ENCODE measurements at regions not wholly inside any gene's neighbourhood (a gene's known extent, or its start where the extent isn't known, plus 50 kb on each side); places are given as distances from the start of the nearest gene placed in this dataset.

GRCh38 chr2:6418291-6418690 lies 447.4 kb downstream of the CMPK2 start:
- no peak overlapping the region for H3K27ac Mint-ChIP-seq

DNA sequence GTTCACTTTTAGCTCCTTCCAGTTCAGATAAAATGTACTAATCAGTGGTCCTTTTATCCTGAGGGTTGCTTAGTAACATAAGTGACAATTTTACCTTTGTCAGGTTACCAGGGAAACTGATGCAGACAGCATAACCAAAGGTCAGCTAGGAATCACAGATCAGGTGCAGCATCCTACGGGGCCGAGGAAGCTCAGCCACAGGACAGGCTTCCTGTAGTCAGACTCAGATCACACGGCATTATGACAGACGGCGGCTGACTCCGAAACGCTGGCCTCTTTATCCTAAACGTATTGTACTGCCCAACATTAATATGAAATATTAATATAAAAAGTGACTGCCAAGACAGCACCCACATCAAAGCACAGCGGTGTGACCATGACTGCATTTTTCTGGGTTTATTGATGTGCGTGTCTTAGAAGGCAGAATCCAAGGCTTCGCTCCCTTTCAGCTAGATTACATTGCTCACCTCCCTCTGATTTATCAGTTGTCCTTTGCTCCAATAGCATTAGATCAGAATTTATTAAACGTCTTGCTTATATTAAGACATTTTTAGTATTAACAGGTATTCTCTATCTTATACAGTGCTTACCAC lies 444.5 kb downstream of the CMPK2 start:
- H3K9me3 Mint-ChIP-seq, result no peaks in the 10 kb centered on the region
- no peaks in the 10 kb centered on the region for H3K36me3 Mint-ChIP-seq (ENCODE audit: low read depth)
- H3K4me3 Mint-ChIP-seq, result no peak overlapping the region
- H3K27ac Mint-ChIP-seq, result no peak overlapping the region
- no peaks in the 10 kb centered on the region for H3K27me3 Mint-ChIP-seq (ENCODE audit: low read depth)
- no peaks in the 10 kb centered on the region for H3K4me1 Mint-ChIP-seq (ENCODE audit: low read depth)

More at GRCh38 chr2:6418291-6418690, 447.4 kb downstream of the CMPK2 start:
- Mint-ChIP-seq H3K9me3 (no peaks in the 10 kb centered on the region), H3K36me3 (ENCODE audit: low read depth) (no peaks in the 10 kb centered on the region), H3K4me3 (no peak overlapping the region), H3K4me1 (ENCODE audit: low read depth) (no peaks in the 10 kb centered on the region), H3K27me3 (ENCODE audit: low read depth) (no peaks in the 10 kb centered on the region)

DNA sequence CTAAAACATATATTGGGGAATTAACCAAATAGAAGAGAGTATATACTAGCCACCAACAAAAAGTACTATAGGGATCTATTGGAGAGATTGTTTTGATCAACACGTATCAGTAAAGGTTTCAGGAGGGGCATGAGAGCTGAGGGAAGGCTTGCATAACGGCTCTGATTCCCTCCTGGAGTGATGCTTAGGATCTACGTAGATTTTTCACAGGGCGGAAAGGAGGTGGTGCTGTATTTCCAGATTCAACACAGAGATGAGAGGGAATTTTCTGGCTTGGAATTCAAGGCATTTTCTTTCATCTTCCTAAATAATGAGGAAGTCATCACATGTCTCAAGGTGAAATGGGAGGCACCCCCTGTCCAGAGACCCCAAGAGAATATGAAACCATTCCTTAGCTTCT lies 443.8 kb downstream of the CMPK2 start:
- H3K27ac Mint-ChIP-seq, result no peak overlapping the region
- H3K4me1 Mint-ChIP-seq (ENCODE audit: low read depth), result no peaks in the 10 kb centered on the region
- no peaks in the 10 kb centered on the region for H3K27me3 Mint-ChIP-seq (ENCODE audit: low read depth)
- no peak overlapping the region for H3K4me3 Mint-ChIP-seq
- no peaks in the 10 kb centered on the region for H3K36me3 Mint-ChIP-seq (ENCODE audit: low read depth)
- no peaks in the 10 kb centered on the region for H3K9me3 Mint-ChIP-seq

GRCh38 chr2:6423157-6423556 lies 442.6 kb downstream of the CMPK2 start:
- Mint-ChIP-seq H3K9me3 (no peaks in the 10 kb centered on the region), H3K4me3 (no peak overlapping the region), H3K36me3 (ENCODE audit: low read depth) (no peaks in the 10 kb centered on the region), H3K27ac (no peak overlapping the region), H3K27me3 (ENCODE audit: low read depth) (no peaks in the 10 kb centered on the region), H3K4me1 (ENCODE audit: low read depth) (no peaks in the 10 kb centered on the region)

- no peak overlapping the region for H3K27ac Mint-ChIP-seq
- H3K4me3 Mint-ChIP-seq, result no peak overlapping the region
- no peaks in the 10 kb centered on the region for H3K4me1 Mint-ChIP-seq (ENCODE audit: low read depth)
- H3K27me3 Mint-ChIP-seq (ENCODE audit: low read depth), result no peaks in the 10 kb centered on the region
- H3K36me3 Mint-ChIP-seq (ENCODE audit: low read depth), result no peaks in the 10 kb centered on the region
- no peaks in the 10 kb centered on the region for H3K9me3 Mint-ChIP-seq
These were observed 441.8 kb downstream of the CMPK2 start for GRCh38 chr2:6423944-6424343.

DNA sequence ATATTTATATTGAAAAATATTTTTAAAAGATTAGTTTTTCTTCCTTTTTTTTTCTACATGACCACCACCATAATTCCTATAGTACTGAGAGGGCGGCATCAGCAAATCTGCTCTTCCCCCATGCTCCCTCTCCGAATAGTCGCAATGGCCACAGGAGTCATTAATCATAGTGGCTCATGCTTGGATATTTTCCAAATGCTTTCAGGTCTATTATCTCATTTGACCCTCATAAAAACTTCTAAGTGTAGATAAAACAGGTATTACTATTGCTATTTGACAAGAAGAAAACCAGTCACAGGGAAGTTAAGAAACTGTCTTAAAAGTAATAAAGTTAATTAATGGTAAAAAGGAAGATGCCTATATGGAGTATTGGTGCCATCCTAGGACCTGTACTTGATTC lies 440.7 kb downstream of the CMPK2 start:
- Mint-ChIP-seq H3K4me1 (ENCODE audit: low read depth) (no peaks in the 10 kb centered on the region), H3K9me3 (no peaks in the 10 kb centered on the region), H3K36me3 (ENCODE audit: low read depth) (no peaks in the 10 kb centered on the region), H3K27me3 (ENCODE audit: low read depth) (no peaks in the 10 kb centered on the region), H3K27ac (no peak overlapping the region), H3K4me3 (no peak overlapping the region)

DNA sequence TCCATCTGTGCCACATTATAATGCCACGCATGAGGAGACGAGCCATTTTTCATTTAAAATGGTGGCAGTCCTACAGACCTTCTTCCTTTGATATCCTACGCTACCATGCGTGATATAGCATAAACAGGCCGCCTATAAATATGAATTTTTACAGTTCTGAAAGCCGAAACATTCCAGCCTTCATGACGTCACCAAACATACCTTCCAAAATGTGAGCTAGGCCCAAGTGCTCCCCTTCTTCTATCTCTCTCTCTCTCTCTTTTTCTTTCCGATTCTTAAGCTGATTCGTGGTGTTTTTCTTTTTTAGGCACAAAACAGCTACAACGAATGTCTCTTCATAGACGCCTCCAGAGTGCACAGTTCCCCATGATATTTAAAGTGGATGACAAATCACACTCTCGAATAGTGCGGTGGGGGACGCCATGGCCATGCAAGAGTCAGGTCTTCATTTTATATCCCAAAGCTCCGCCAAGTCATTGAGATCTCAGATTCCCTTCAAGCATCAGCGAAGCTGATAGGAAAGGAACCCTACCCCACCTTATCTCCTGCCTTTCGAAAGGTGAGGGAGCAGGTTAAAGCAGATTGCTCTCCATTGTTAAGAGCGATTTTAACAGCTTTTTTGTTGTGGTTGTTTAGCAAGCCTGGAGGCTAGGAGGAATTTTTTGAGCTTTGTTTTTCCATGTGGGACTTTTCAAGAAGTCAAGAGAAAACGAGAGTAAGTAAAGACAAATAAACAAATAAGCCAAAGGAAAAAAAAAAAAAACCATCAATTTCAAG lies 436.3 kb downstream of the CMPK2 start:
- H3K36me3 Mint-ChIP-seq (ENCODE audit: low read depth), result no peaks in the 10 kb centered on the region
- H3K27ac Mint-ChIP-seq, result no peak overlapping the region
- no peaks in the 10 kb centered on the region for H3K4me1 Mint-ChIP-seq (ENCODE audit: low read depth)
- H3K4me3 Mint-ChIP-seq, result no peak overlapping the region
- H3K9me3 Mint-ChIP-seq, result peaks cover 4% of the 10 kb centered on the region
- H3K27me3 Mint-ChIP-seq (ENCODE audit: low read depth), result no peaks in the 10 kb centered on the region

- Mint-ChIP-seq H3K27me3 (ENCODE audit: low read depth) (no peaks in the 10 kb centered on the region), H3K9me3 (peaks cover 4% of the 10 kb centered on the region), H3K27ac (no peak overlapping the region), H3K4me1 (ENCODE audit: low read depth) (no peaks in the 10 kb centered on the region), H3K36me3 (ENCODE audit: low read depth) (no peaks in the 10 kb centered on the region), H3K4me3 (no peak overlapping the region)
These were observed 431.3 kb downstream of the CMPK2 start for GRCh38 chr2:6434438-6434837.

DNA sequence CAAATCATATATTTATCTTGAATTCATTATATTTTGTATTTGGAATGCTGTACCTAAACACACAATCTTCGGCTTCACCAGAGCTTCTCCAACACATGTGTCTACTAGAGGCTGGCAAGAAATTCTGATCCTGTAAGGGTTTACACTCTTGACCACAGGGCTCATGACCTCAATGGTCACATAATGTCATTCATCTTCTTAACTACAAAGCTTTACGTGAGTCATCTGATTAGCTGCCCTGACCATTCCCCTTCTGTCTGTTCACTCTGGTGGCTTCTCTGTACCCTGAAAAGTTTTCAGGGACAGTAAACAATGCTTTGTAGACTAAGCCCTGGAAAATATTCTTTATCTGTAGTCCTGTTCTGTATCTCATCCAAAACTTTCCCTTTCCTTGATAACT lies 423.9 kb downstream of the CMPK2 start:
- Mint-ChIP-seq H3K4me1 (ENCODE audit: low read depth) (no peaks in the 10 kb centered on the region), H3K9me3 (no peaks in the 10 kb centered on the region), H3K27me3 (ENCODE audit: low read depth) (no peaks in the 10 kb centered on the region), H3K36me3 (ENCODE audit: low read depth) (no peaks in the 10 kb centered on the region), H3K27ac (no peak overlapping the region), H3K4me3 (no peak overlapping the region)

- Mint-ChIP-seq H3K4me1 (ENCODE audit: low read depth) (no peaks in the 10 kb centered on the region), H3K36me3 (ENCODE audit: low read depth) (no peaks in the 10 kb centered on the region), H3K27me3 (ENCODE audit: low read depth) (no peaks in the 10 kb centered on the region), H3K27ac (no peak overlapping the region), H3K9me3 (no peaks in the 10 kb centered on the region), H3K4me3 (no peak overlapping the region)
These were observed 423.3 kb downstream of the CMPK2 start for GRCh38 chr2:6442252-6442985.

GRCh38 chr2:6443061-6443823 lies 422.5 kb downstream of the CMPK2 start:
- no peaks in the 10 kb centered on the region for H3K27me3 Mint-ChIP-seq (ENCODE audit: low read depth)
- no peaks in the 10 kb centered on the region for H3K4me1 Mint-ChIP-seq (ENCODE audit: low read depth)
- H3K9me3 Mint-ChIP-seq, result no peaks in the 10 kb centered on the region
- H3K4me3 Mint-ChIP-seq, result no peak overlapping the region
- H3K27ac Mint-ChIP-seq, result no peak overlapping the region
- no peaks in the 10 kb centered on the region for H3K36me3 Mint-ChIP-seq (ENCODE audit: low read depth)

GRCh38 chr2:6444514-6444913 lies 421.2 kb downstream of the CMPK2 start:
- no peaks in the 10 kb centered on the region for H3K9me3 Mint-ChIP-seq
- H3K36me3 Mint-ChIP-seq (ENCODE audit: low read depth), result no peaks in the 10 kb centered on the region
- no peaks in the 10 kb centered on the region for H3K27me3 Mint-ChIP-seq (ENCODE audit: low read depth)
- H3K4me3 Mint-ChIP-seq, result no peak overlapping the region
- H3K27ac Mint-ChIP-seq, result no peak overlapping the region
- no peaks in the 10 kb centered on the region for H3K4me1 Mint-ChIP-seq (ENCODE audit: low read depth)

DNA sequence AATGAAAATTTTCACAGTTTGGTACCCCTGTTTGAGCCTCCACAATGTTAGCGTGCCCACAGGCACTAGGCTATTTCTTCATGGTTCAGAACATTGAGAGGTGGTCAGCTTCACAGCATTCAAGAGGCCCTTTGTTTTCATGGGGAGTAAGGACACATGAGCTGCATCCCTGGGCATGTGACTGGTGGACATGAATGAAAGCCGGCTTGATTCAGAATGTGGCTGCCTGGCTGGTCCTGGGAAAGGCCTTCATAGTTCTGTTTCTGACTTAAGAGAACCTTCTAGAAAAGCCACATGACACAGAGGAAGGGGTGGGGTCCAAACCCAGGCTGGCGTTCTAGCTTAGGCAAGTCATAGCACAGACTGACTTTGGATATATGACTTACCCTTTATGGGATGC lies 420.6 kb downstream of the CMPK2 start:
- Mint-ChIP-seq H3K4me3 (no peak overlapping the region), H3K27ac (no peak overlapping the region)

GRCh38 chr2:6446938-6447608 lies 418.6 kb downstream of the CMPK2 start:
- Mint-ChIP-seq H3K4me1 (ENCODE audit: low read depth) (no peaks in the 10 kb centered on the region), H3K27me3 (ENCODE audit: low read depth) (no peaks in the 10 kb centered on the region), H3K9me3 (no peaks in the 10 kb centered on the region), H3K27ac (no peak overlapping the region), H3K4me3 (no peak overlapping the region), H3K36me3 (ENCODE audit: low read depth) (no peaks in the 10 kb centered on the region)

More for the DNA sequence above, 420.6 kb downstream of the CMPK2 start:
- Mint-ChIP-seq H3K27me3 (ENCODE audit: low read depth) (no peaks in the 10 kb centered on the region), H3K9me3 (no peaks in the 10 kb centered on the region), H3K36me3 (ENCODE audit: low read depth) (no peaks in the 10 kb centered on the region), H3K4me1 (ENCODE audit: low read depth) (no peaks in the 10 kb centered on the region)
